ENCODE measurements at regions not wholly inside any gene's neighbourhood (a gene's known extent, or its start where the extent isn't known, plus 50 kb on each side); places are given as distances from the start of the nearest gene placed in this dataset.

DNA sequence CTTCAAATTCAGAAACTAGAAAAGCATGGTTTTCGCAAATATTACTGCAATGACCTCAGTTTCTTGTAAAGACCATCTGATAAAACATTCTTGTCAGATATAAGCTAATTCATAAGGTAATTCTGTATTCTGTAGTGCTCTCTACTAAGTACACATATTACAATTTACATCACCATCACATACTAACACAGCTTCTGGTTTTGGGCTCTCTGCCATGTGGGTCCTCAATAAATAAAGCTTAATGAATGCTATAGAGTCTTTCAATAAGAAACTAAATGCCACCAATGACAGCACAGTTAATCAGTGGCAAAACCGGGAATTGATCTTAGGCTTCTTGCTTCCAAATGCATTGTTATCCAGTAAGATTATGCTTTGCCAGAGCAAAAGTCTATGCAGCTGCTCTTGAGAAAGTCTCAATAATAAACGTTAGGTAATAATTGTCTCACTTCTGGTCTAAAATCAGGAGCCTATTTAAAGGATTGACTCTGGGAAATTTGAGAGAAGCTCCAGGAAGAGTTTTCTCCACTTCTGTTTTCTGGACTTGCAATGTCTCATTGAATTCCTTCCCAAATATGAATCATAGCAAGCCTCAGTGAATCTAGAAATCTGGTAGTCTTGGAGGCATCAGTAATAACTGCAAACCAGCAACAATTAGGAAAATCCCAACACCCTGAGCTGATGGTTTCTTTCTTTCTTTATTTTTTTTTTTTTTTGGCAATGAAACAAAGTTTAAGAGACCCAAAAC, 67.9 kb upstream of the RAPGEF4 start:
- no peaks in the 10 kb centered on the region for H3K9me3 ChIP-seq (ENCODE audit: control insufficient read depth, insufficient read depth, low read length)
- H3F3A ChIP-seq (ENCODE audit: control insufficient read depth, insufficient read depth): no peaks in the 10 kb centered on the region
- 0 out of 2 replicates have a peak, but pooled peaks cover 3% of the 10 kb centered on the region for H3K27me3 ChIP-seq (ENCODE audit: control insufficient read depth, low read length)
- no peaks in the 10 kb centered on the region for H4K20me1 ChIP-seq (ENCODE audit: control insufficient read depth, insufficient read depth, low read depth, low read length)
- no peaks in the 10 kb centered on the region for H3K9me2 ChIP-seq (replicated peaks; ENCODE audit: control insufficient read depth, low read length)
- no peaks in the 10 kb centered on the region for H3K79me2 ChIP-seq (ENCODE audit: control insufficient read depth, low read length)
- no peak overlapping the region for H3K4me2 ChIP-seq (ENCODE audit: low read length)
- H3K27ac ChIP-seq (ENCODE audit: low read depth, low read length): no peak overlapping the region
- H3K4me1 ChIP-seq (ENCODE audit: control insufficient read depth, low read length): no peaks in the 10 kb centered on the region
- H3K4me3 ChIP-seq (ENCODE audit: low read length): no peak overlapping the region
- no peaks in the 10 kb centered on the region for H3K36me3 ChIP-seq (ENCODE audit: control insufficient read depth, low read length)
- TF ChIP-seq, protein P1, sequence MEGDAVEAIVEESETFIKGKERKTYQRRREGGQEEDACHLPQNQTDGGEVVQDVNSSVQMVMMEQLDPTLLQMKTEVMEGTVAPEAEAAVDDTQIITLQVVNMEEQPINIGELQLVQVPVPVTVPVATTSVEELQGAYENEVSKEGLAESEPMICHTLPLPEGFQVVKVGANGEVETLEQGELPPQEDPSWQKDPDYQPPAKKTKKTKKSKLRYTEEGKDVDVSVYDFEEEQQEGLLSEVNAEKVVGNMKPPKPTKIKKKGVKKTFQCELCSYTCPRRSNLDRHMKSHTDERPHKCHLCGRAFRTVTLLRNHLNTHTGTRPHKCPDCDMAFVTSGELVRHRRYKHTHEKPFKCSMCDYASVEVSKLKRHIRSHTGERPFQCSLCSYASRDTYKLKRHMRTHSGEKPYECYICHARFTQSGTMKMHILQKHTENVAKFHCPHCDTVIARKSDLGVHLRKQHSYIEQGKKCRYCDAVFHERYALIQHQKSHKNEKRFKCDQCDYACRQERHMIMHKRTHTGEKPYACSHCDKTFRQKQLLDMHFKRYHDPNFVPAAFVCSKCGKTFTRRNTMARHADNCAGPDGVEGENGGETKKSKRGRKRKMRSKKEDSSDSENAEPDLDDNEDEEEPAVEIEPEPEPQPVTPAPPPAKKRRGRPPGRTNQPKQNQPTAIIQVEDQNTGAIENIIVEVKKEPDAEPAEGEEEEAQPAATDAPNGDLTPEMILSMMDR (IDR thresholded peaks at IDR 0.05; ENCODE audit: low read depth, low read length, poor library complexity, severe bottlenecking): no peak
- TF ChIP-seq EZH2phosphoT487 (IDR thresholded peaks at IDR 0.05; ENCODE audit: borderline replicate concordance, low read length): no peak

DNA sequence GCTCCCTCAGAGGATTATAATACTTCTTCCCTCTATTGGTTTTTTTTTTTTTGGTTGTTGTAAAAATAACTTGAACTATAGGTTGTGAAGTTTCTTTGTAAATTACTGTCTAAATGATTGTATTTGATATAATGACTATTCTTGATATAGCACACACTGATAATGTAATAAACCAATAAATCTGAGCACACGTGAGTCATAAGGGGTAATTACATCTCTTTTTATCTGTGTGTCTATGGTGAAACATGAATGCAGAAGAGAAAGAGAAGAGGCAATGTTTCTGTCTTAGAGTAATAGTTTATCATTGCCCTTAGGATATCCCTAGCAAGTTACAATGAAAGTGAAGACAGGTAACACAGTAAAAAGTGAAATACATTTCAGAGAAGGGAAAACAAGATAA, 64.1 kb upstream of the RAPGEF4 start:
- Histone ChIP-seq H3K4me1 (ENCODE audit: control insufficient read depth, low read length) (no peaks in the 10 kb centered on the region), H3K9me2 (replicated peaks; ENCODE audit: control insufficient read depth, low read length) (no peaks in the 10 kb centered on the region), H3K4me2 (ENCODE audit: low read length) (no peak overlapping the region), H4K20me1 (ENCODE audit: control insufficient read depth, insufficient read depth, low read depth, low read length) (no peaks in the 10 kb centered on the region), H3K36me3 (ENCODE audit: control insufficient read depth, low read length) (no peaks in the 10 kb centered on the region), H3K79me2 (ENCODE audit: control insufficient read depth, low read length) (no peaks in the 10 kb centered on the region), H3K4me3 (ENCODE audit: low read length) (no peak overlapping the region), H3F3A (ENCODE audit: control insufficient read depth, insufficient read depth) (no peaks in the 10 kb centered on the region), H3K27ac (ENCODE audit: low read depth, low read length) (no peak overlapping the region), H3K9me3 (ENCODE audit: control insufficient read depth, insufficient read depth, low read length) (no peaks in the 10 kb centered on the region), H3K27me3 (ENCODE audit: control insufficient read depth, low read length) (0 out of 2 replicates have a peak, but pooled peaks cover 3% of the 10 kb centered on the region)
- TF ChIP-seq EZH2phosphoT487 (IDR thresholded peaks at IDR 0.05; ENCODE audit: borderline replicate concordance, low read length): no peak
- TF ChIP-seq, protein P1 (IDR thresholded peaks at IDR 0.05; ENCODE audit: low read depth, low read length, poor library complexity, severe bottlenecking): no peak

DNA sequence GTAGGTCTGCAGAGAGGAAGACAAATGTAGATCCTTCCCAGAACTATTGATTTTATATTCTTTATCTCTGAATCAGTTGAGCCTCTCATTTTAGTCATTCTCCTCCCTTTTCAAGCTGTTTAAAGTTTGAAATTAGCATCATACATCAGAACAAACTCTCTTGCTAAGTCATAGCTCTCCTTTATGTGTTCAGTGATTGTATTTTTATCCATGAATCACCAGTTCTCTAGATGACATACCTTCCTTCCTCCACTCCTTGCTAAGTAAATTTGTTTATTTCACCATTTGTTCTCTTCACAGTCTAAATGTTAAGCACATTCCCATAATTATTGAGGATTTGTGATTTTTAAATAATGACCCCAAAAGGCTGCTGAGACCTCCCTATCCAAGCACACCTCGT, 63.5 kb upstream of the RAPGEF4 start:
- H3K9me2 ChIP-seq (replicated peaks; ENCODE audit: control insufficient read depth, low read length): no peaks in the 10 kb centered on the region
- no peaks in the 10 kb centered on the region for H3K4me1 ChIP-seq (ENCODE audit: control insufficient read depth, low read length)
- H3K27ac ChIP-seq (ENCODE audit: low read depth, low read length): no peak overlapping the region
- TF ChIP-seq EZH2phosphoT487 (IDR thresholded peaks at IDR 0.05; ENCODE audit: borderline replicate concordance, low read length): no peak
- TF ChIP-seq, protein P1 (IDR thresholded peaks at IDR 0.05; ENCODE audit: low read depth, low read length, poor library complexity, severe bottlenecking): no peak
- no peaks in the 10 kb centered on the region for H3F3A ChIP-seq (ENCODE audit: control insufficient read depth, insufficient read depth)
- no peak overlapping the region for H3K4me2 ChIP-seq (ENCODE audit: low read length)
- no peak overlapping the region for H3K4me3 ChIP-seq (ENCODE audit: low read length)
- no peaks in the 10 kb centered on the region for H4K20me1 ChIP-seq (ENCODE audit: control insufficient read depth, insufficient read depth, low read depth, low read length)
- no peaks in the 10 kb centered on the region for H3K36me3 ChIP-seq (ENCODE audit: control insufficient read depth, low read length)
- H3K9me3 ChIP-seq (ENCODE audit: control insufficient read depth, insufficient read depth, low read length): no peaks in the 10 kb centered on the region
- H3K79me2 ChIP-seq (ENCODE audit: control insufficient read depth, low read length): no peaks in the 10 kb centered on the region
- 0 out of 2 replicates have a peak, but pooled peaks cover 3% of the 10 kb centered on the region for H3K27me3 ChIP-seq (ENCODE audit: control insufficient read depth, low read length)
